Activated CD4-positive, alpha-beta T cell treated with anti-CD3 and anti-CD28 coated beads, Interleukin-2, amount 50 U/mL, for 24 hours (primary cell): ENCODE measurements at regions not wholly inside any gene's neighbourhood (a gene's known extent, or its start where the extent isn't known, plus 50 kb on each side); places are given as distances from the start of the nearest gene placed in this dataset.
"Not testable (repeated sequence)": the region's sequence is repeated elsewhere in the genome, so short reads cannot be mapped to it uniquely, and the experiment has no call there.

Experiments
- DNase-seq, 2 donors: peaks; one replicate each; pipeline ENCODE4 v3.0.0-alpha.2; 2020; ENCODE audit warnings: low read depth in 1 of 2, low spot score in 1 of 2

DNA sequence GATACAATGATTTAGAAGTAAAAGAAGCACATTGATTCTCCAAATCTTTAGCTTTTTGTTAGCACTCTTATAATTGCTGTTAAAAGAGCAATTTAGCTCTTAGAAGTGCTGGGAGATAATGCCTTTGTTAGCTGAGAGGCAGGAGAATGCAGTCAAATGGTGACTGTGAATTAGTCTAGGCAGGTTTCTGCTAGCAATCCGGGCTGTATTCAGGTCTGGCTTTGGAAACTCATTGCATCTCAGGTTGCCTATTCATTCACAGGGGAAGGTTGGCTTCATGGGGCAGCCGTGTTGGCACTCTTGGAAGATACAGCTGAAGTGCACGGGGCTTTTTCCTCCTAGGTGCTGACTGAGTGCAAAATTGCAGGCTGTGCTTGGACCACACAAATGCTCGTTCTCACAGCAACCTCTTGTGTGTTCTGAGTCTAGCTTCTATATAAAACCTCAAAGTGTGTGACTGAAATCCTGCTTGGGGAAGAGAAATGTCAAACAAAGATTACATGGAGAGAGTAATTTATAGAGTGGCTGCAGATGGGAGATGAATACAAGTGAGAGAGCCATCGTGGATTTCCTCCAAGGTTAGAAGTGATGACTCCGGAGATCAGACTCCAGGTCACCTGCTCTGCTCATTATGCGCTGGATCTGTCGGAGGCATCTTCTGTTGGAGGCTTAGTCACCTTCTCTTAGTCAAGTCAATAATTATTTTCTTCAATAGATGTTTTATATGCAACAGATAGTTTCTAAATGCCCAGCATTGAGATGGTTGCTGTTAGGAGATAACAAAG is 167.8 kb downstream of the PMAIP1 start:
- no peak for DNase-seq

DNA sequence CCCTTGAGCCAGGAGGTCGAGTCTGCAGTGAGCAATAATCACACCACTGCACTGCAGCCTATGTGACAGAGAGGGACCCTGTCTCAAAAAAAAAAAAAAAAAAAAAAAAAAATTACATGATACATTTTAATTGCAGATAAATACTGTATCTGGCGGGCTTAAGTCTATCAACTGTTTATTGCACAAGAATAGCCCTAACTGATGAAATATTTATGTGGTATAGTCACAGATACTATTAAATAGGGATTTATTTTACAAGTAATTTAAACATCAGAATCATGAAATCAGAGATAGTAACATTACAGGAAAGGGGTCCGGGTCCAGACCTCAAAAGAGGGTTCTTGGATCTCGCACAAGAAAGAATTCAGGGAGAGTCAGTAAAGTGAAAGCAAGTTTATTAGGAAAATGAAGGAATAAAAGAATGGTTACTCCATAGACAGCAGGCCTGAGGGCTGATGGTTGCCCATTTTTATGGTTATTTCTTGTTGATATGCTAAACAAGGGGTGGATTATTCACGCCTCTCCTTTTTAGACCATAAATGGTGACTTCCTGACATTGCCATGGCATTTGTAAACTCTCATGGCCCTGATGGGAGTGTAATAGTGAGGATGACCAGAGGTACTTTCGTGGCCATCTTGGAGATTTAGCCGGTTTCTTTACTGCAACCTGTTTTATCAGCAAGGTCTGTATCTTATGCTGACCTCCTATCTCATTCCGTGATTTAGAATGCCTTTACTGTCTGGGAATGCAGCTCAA is 166.6 kb downstream of the PMAIP1 start:
- DNase-seq, result no peak

DNA sequence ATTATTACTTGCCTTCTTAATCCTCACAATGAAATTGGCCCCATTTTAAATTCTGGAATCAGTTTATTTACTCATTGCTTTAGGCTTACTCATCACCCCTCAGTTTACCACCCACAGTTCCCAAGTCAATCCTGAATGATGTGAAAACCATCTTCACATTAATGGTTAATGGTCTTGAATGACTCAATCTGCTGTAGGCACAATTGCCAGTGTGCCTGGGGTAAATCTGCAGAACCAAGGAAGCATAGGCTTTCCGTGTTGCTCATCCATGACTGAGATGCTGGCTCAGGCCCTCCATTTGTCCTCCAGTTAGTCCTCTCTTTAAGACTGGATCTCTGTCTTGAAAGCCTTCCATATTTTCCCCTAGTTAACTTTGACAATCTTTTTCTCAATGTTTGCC is 164.5 kb downstream of the PMAIP1 start:
- DNase-seq, result no peak

- DNase-seq, result not testable (repeated sequence)
Measured at GRCh38 chr18:60062831-60063230, 163.0 kb downstream of the PMAIP1 start.

GRCh38 chr18:60062396-60062795 is 162.6 kb downstream of the PMAIP1 start:
- DNase-seq, result no peak

DNA sequence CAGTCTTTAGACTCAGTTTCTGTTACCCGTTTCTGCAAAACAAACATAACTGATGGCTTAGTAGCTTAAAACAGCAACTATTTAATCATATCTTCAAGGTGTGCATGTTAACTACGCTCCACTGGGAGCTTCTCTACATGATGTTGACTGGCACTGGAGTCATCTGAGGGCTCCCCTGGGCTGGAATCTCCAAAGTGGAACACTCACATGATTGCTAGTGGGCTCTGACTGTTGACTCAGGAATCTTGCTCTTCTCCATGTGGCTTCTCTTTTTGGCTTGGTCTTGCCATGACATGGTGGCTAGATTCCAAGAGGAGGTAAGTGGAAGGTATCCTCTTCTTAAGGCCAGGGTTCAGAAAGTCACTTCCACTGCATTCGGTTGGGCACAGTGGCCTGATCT is 160.8 kb downstream of the PMAIP1 start:
- no peak for DNase-seq

DNA sequence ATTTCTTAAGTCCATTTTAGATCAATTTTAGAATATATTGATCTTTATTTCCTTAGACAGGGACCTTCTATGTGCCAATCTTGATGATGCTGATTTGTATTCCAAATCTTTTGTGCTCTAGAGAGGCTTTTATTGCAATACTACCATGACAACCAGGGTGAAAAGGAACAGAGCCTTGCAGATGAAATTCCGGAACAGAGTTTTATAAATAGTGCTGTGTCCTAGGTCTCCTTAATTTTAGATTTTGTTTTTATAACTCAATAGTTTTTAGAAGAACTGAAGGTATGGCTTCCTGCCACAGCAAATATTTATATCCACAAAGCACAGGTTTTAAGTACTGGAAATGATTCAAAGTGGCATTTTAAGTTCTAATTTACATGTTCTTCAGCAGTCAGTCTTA is 160.2 kb downstream of the PMAIP1 start:
- no peak for DNase-seq

DNA sequence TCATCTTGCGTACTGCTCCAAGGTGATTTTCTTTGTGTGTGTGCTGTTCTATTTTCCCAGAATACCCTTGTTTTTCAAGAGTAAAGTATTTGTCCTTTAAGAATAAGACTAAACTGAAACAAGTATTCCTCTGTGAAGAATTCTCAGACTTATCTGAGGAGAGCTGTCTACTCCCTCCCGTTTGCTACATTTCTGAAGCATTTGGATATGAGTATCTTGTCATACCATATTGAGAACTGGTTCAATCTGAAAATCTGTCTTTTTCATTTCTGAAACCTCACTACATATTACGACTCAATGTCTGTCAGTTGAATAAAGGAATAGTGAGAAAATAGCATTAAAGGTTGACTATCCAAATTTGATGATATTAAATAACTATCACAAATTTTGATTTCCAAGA is 159.4 kb downstream of the PMAIP1 start:
- DNase-seq, result no peak

DNA sequence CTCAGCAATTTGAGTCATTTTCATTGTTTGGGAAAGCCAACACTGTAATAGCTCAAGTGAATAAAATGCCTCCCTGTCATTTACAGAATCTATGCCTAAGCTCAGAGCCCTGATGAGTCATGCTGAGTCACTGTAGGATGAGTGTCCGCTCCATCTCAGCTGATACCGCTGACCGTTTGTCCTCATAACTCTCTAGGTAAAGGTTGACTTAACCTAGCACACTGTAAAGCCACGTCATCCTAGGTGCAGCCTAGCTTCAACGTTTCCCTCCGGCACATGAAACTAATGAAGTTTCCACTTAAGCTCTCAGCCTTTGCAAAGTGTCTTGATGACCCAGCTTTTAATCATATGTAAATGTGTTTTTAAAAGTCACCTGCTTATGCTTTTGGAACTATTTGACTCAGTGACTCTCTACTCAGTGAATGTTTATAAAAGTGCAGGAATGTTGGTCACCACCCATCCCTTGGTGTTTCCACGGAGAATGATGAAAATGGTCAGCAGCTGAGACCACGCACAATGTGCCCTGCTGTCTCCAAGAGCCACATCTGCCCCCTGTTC is 154.0 kb downstream of the PMAIP1 start:
- no peak for DNase-seq

DNA sequence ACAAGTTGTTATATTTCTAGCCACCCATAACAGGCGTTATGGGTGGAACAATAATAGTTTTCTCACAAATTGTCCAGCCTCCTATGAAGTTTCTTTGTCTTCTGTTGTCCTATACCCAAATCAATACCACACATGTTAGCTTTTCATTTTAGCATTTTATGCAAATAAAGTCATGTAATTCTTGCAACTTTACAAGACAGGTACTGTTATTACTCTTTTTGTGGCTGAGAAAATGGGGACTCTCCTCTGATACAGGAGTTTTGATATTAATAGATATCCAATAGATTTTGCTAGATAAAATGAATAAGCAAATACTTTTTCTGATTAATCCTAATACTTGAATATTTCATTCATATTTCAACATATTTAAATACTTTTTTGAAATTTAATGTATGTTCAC is 151.0 kb downstream of the PMAIP1 start:
- DNase-seq, result no peak

DNA sequence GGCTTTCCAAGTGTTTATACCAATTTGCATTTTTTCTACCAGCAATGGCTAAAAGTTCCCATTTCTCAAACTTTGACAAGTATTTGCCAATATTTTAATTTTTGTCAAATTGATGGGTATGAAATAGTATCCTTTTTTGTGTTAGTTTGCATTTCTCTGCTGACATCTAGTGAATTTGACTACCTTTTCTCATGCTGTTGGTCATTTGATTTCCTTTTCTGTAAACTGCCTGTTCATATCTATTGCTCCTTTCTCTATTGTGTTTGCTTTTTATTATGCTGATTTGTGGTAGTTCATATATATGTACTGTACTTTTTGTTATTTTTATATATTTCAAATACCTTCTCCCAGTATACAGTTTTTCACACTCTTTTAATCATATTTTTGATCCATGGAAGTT is 149.4 kb downstream of the PMAIP1 start:
- no peak for DNase-seq

DNA sequence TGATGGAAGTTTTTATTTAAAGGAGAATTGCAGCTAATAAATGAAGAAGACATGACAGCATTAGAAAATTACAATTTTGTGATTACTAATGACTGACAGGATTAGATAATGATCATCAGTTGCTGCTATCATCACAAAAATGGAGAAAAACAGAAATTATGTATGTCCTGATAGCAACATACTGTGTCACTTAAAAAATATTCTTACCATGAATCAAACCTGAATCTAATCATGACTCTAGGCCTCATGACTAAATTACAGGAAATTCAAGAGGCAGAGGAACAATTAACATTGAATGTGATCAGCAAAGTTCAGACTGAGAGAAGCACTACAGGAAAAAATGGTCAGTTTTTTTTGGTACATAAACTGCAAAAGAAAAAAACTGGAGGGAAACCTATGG is 147.8 kb downstream of the PMAIP1 start:
- no peak for DNase-seq

GRCh38 chr18:60044290-60045006 is 144.7 kb downstream of the PMAIP1 start:
- DNase-seq, result no peak

GRCh38 chr18:60040971-60041370 is 141.2 kb downstream of the PMAIP1 start:
- DNase-seq, result no peak

GRCh38 chr18:60038731-60039130 is 138.9 kb downstream of the PMAIP1 start:
- no peak for DNase-seq

GRCh38 chr18:60027397-60027796 is 127.6 kb downstream of the PMAIP1 start:
- no peak for DNase-seq

GRCh38 chr18:60024857-60025256 is 125.1 kb downstream of the PMAIP1 start:
- DNase-seq, result no peak

DNA sequence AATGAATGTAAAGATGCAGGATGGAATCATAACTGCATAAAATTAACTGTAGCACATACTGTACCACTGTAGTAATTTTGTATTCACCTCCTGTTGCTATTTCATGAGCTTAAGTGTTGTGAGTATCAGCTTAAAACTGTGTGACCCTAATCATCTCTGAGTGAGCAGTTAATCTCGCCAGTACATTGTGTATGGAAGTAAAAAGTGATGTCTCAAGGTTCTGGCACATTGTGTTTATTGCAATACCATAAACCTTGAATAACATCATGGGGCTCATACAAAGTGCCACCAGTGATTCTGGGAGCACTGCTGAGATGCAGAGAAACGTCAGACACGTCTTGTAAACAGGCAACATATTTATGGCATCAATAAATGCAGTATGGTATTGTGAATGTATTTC is 124.5 kb downstream of the PMAIP1 start:
- DNase-seq, result no peak

DNA sequence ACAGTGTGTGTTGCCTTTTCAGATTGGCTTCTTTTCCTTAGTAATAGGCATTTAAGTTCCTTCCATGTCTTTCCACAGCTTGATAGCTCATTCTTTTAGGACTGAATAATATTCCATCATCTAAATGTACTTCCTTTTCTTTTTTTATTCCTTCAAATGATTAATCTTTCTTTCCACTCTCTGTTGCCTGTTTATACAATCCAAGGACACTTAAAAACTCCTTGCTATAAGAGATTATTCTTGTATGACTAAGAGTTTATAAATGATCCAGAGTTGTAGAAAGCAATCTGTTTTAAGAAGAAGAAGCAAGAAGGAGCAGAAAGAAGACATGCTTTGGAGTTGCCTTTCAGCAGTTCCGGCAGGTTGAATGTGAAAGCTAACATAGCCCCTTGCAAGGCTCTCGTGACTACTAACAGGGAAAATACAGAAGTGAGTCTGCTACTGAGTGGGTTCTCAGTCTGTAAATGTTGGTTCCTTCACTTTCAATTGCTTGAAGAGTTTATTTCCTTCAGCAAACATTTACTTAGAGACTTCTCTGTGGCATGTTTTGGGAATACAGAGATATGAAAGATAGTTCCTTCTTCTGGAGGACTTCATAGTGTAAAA is 123.0 kb downstream of the PMAIP1 start:
- DNase-seq, result no peak

GRCh38 chr18:60021556-60021955 is 121.8 kb downstream of the PMAIP1 start:
- DNase-seq, result no peak
